Endothelial cell of umbilical vein (primary cell): ENCODE measurements at regions not wholly inside any gene's neighbourhood (a gene's known extent, or its start where the extent isn't known, plus 50 kb on each side); places are given as distances from the start of the nearest gene placed in this dataset.

Experiments
- BruUV-seq: library from RNA; stranded (reverse); fragments of 400-500 nt; replicated peaks from 2 replicates; lab custom pipeline; 2021; lab: Mats Ljungman, UMichigan
- CTCF ChIA-PET: fragments of 300-600, 350-600 bp; sonication (Branson Sonifier 250); formaldehyde crosslinking; loops from one replicate; lab custom pipeline; 2021; ENCODE audit warnings: antibody characterized with exemption, inconsistent platforms; lab: Charles Lee
- POLR2A ChIA-PET: fragments of 300-600, 350-600 bp; sonication (Branson Sonifier 250); formaldehyde crosslinking; loops from one replicate; lab custom pipeline; 2021; ENCODE audit warnings: antibody characterized with exemption, inconsistent platforms; lab: Charles Lee
- DNase-seq: peaks from one replicate; pipeline ENCODE4 v3.0.0-alpha.2; 2011; ENCODE audit warnings: low read depth, low spot score
- FAIRE-seq: peaks from 2 replicates; lab custom pipeline; 2011; peaks lifted over from hg19 to GRCh38; lab: Jason Lieb, UNC
- H2AFZ ChIP-seq: 2 replicates; pipeline ENCODE4 v1.6.0; 2012; ENCODE audit warnings: low read depth, low read length, control low read depth, inconsistent platforms
- H3K27ac ChIP-seq: 2 replicates; pipeline ENCODE4 v1.5.1; 2011; ENCODE audit warnings: low read depth, mild to moderate bottlenecking, control low read depth, low read length, moderate library complexity; ENCODE audit not compliant: insufficient read depth
- H3K27me3 ChIP-seq, 2 experiments: 2 replicates each; pipeline versions ENCODE4 v1.6.0 to v1.6.1; 2011; ENCODE audit warnings: low read length in 2 of 2, mixed read lengths in 1 of 2; ENCODE audit not compliant: control insufficient read depth in 2 of 2, insufficient read depth in 2 of 2
- H3K36me3 ChIP-seq, 2 experiments: 2 replicates in 1 of 2; 3 replicates in 1 of 2; pipeline ENCODE4 v1.5.1; 2011; ENCODE audit warnings: low read length in 2 of 2, mild to moderate bottlenecking in 1 of 2, moderate library complexity in 1 of 2; ENCODE audit not compliant: control insufficient read depth in 2 of 2, insufficient read depth in 2 of 2; ENCODE audit errors: extremely low read depth in 1 of 2
- H3K4me1 ChIP-seq: 3 replicates; pipeline ENCODE4 v1.5.1; 2011; ENCODE audit warnings: mild to moderate bottlenecking, low read length; ENCODE audit not compliant: control insufficient read depth, insufficient read depth; ENCODE audit errors: extremely low read depth
- H3K4me2 ChIP-seq: 2 replicates; pipeline ENCODE4 v1.6.1; 2011; ENCODE audit warnings: low read length, control low read depth, mixed read lengths; ENCODE audit not compliant: insufficient read depth
- H3K4me3 ChIP-seq, 3 experiments: fragments of 200-600 bp in 1 of 3; sonication (generic), shearing (Covaris generic) in 1 of 3; replicated peaks in 1 of 3; 2 replicates each; pipeline ENCODE4 v1.5.1; 2011 to 2016; ENCODE audit warnings: control low read depth in 3 of 3, low read length in 3 of 3, mild to moderate bottlenecking in 2 of 3, inconsistent platforms in 1 of 3, low read depth in 1 of 3, moderate library complexity in 1 of 3; ENCODE audit not compliant: insufficient read depth in 1 of 3
- H3K79me2 ChIP-seq: 2 replicates; pipeline ENCODE4 v1.6.0; 2012; ENCODE audit warnings: low read length, inconsistent platforms; ENCODE audit not compliant: control insufficient read depth, insufficient read depth
- H3K9ac ChIP-seq: replicated peaks from 2 replicates; pipeline ENCODE3; 2011; ENCODE audit warnings: low read length, control low read depth; ENCODE audit not compliant: insufficient read depth; ENCODE audit errors: extremely low read depth
- H3K9me1 ChIP-seq: replicated peaks from 3 replicates; pipeline ENCODE4 v1.6.0; 2011; ENCODE audit warnings: mild to moderate bottlenecking, low read length; ENCODE audit not compliant: control insufficient read depth, insufficient read depth; ENCODE audit errors: extremely low read depth
- H3K9me3 ChIP-seq: replicated peaks from 2 replicates; pipeline ENCODE4 v1.5.1; 2012; ENCODE audit warnings: low read length, inconsistent platforms; ENCODE audit not compliant: control insufficient read depth, insufficient read depth
- H4K20me1 ChIP-seq: replicated peaks from 2 replicates; pipeline ENCODE3; 2011; ENCODE audit warnings: mild to moderate bottlenecking, low read length; ENCODE audit not compliant: control insufficient read depth, insufficient read depth; ENCODE audit errors: extremely low read depth
- EZH2 ChIP-seq: IDR thresholded peaks from 2 replicates; pipeline ENCODE4 v1.6.1; 2012; ENCODE audit warnings: borderline replicate concordance, low read depth, mild to moderate bottlenecking, moderate library complexity, low read length, inconsistent platforms; ENCODE audit not compliant: severe bottlenecking
- FOS ChIP-seq: IDR thresholded peaks from 2 replicates; pipeline ENCODE4 v1.6.1; 2011; ENCODE audit warnings: mild to moderate bottlenecking, low read length, moderate library complexity, borderline replicate concordance; ENCODE audit not compliant: insufficient read depth
- GATA2 ChIP-seq: IDR thresholded peaks from 2 replicates; pipeline ENCODE4 v1.7.0; 2011; ENCODE audit warnings: low read depth, mild to moderate bottlenecking, moderate library complexity, mixed read lengths, low read length; ENCODE audit not compliant: insufficient read length, insufficient read depth
- JUN ChIP-seq: IDR thresholded peaks from 2 replicates; pipeline ENCODE4 v1.6.1; 2011; ENCODE audit warnings: borderline replicate concordance, low read depth; ENCODE audit not compliant: insufficient read length, insufficient read depth
- MYC ChIP-seq: IDR thresholded peaks from one replicate; pipeline ENCODE4 v1.6.1; 2011; ENCODE audit warnings: mild to moderate bottlenecking, low read depth, low read length
- POLR2A ChIP-seq: IDR thresholded peaks from 2 replicates; pipeline ENCODE4 v1.6.1; 2012; ENCODE audit warnings: low read depth, mild to moderate bottlenecking, control low read depth, low read length
- POLR2AphosphoS5 ChIP-seq: IDR thresholded peaks from 2 replicates; pipeline ENCODE4 v1.6.1; 2012; ENCODE audit warnings: low read depth, mild to moderate bottlenecking, control low read depth, low read length, moderate library complexity; ENCODE audit not compliant: insufficient read depth
- dilution Hi-C: fragments of 300-500 bp; cut with MboI; formaldehyde crosslinking; loops from one replicate; pipeline ENCODE4 v1.15.0; 2019; ENCODE audit warnings: low sequenced_read_pairs; ENCODE audit not compliant: extremely low pct_ligation_motif_present
- intact Hi-C: fragments of 100-400 bp; cut with micrococcal nuclease; formaldehyde crosslinking; loops from one replicate; pipeline ENCODE4 v1.10.0; 2022
- TF ChIP-seq, protein P1 (sequence below), 2 donors: IDR thresholded peaks; 1 replicate in 1 of 2; 2 replicates in 1 of 2; pipeline ENCODE4 v1.5.1; 2011; ENCODE audit warnings: low read length in 2 of 2, mild to moderate bottlenecking in 2 of 2, moderate library complexity in 2 of 2, control low read depth in 1 of 2, inconsistent platforms in 1 of 2, low read depth in 1 of 2; ENCODE audit not compliant: insufficient read depth in 1 of 2; ENCODE audit errors: extremely low read depth in 1 of 2
- TF ChIP-seq, protein P2 (sequence below): IDR thresholded peaks from 2 replicates; pipeline ENCODE4 v1.6.1; 2011; ENCODE audit not compliant: insufficient read depth, insufficient read length

DNA sequence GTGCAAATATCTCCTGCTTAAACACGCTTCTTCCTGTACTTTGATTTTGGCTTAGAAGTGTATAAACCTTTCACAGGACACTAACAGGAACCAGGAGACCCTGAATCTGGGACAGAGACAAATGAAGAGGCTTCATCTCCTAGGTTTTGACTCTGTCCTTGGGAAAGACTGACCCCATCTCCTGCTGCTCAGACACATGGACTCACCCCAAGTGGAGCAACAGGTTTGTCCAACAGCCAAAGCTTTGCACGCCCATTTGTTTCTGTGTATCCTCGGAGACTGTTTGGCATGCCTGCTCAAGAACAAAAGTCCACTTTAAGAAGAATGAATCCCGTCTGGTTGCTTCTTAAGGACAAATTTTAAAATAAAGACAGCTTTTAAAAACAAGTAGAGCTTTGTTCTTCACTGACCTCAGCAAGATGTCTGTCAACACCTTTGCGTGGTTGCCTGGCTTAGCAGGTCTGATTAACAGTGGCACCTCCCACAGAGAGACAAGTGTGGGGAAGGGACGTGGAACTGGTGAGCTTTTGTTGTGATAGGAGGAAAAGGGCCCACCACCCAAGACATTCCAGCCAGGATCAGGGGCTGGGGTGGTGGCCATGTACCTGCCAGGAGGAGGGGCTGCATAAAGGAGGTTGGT lies 202.6 kb downstream of the SOD2 start:
- Histone ChIP-seq H3K79me2 (no peaks in the 10 kb centered on the region), H3K27me3 (no peaks in the 10 kb centered on the region), H2AFZ (no peak overlapping the region), H3K4me1 (no peaks in the 10 kb centered on the region), H3K4me3 (no peak overlapping the region), H3K36me3 (no peaks in the 10 kb centered on the region), H3K27ac (no peak overlapping the region), H3K9me1 (no peaks in the 10 kb centered on the region), H3K9me3 (peaks cover 2% of the 10 kb centered on the region), H3K9ac (no peak overlapping the region), H3K4me2 (no peak overlapping the region), H4K20me1 (no peaks in the 10 kb centered on the region)
- ChIA-PET POLR2A (no interaction called here), CTCF (no interaction called here)
- intact Hi-C loops: no loop called here
- FAIRE-seq: no peak
- no peak for DNase-seq
- no TSS peak for BruUV-seq
- dilution Hi-C loops: no loop called here
- TF ChIP-seq FOS (no peak), JUN (no peak), MYC (no peak), POLR2A (no peak), POLR2AphosphoS5 (no peak), EZH2 (no peak), GATA2 (no peak)
- TF ChIP-seq, protein P1, sequence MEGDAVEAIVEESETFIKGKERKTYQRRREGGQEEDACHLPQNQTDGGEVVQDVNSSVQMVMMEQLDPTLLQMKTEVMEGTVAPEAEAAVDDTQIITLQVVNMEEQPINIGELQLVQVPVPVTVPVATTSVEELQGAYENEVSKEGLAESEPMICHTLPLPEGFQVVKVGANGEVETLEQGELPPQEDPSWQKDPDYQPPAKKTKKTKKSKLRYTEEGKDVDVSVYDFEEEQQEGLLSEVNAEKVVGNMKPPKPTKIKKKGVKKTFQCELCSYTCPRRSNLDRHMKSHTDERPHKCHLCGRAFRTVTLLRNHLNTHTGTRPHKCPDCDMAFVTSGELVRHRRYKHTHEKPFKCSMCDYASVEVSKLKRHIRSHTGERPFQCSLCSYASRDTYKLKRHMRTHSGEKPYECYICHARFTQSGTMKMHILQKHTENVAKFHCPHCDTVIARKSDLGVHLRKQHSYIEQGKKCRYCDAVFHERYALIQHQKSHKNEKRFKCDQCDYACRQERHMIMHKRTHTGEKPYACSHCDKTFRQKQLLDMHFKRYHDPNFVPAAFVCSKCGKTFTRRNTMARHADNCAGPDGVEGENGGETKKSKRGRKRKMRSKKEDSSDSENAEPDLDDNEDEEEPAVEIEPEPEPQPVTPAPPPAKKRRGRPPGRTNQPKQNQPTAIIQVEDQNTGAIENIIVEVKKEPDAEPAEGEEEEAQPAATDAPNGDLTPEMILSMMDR (IDR thresholded peaks at IDR 0.05; ENCODE audit: extremely low read depth in 1 of 2, insufficient read depth in 1 of 2, low read depth in 1 of 2, low read length in 2 of 2): no peak
- TF ChIP-seq, protein P2, sequence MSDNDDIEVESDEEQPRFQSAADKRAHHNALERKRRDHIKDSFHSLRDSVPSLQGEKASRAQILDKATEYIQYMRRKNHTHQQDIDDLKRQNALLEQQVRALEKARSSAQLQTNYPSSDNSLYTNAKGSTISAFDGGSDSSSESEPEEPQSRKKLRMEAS: no peak
